Fibroblast of skin of scalp (primary cell): ENCODE measurements at regions not wholly inside any gene's neighbourhood (a gene's known extent, or its start where the extent isn't known, plus 50 kb on each side); places are given as distances from the start of the nearest gene placed in this dataset.
A peak's percentile ranks its signal among the peaks of the same experiment; 100 is the strongest.
"Not testable (repeated sequence)": the region's sequence is repeated elsewhere in the genome, so short reads cannot be mapped to it uniquely, and the experiment has no call there.

Experiments
- DNase-seq: peaks from one replicate; pipeline ENCODE4 v3.0.0-alpha.2; 2013

DNA sequence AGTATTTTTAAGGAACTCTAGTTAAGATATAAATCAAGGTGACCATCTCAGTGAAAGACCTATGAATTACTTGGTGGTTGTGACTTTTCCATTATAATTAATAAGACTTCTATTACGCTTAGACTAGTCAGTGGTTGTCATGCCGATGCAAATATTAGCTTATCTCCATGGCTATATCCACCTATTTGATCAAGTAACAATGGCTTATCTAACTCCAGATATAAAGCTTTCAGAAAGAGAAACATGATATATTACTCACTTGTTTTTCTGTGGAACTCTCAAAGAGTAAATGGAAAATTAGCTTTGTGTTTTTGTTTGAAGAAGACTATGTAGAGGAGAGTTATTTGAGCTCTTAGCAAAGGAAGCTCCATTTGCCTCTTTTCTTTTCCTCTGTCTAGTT is 323.8 kb upstream of the DCN start:
- no peak for DNase-seq

DNA sequence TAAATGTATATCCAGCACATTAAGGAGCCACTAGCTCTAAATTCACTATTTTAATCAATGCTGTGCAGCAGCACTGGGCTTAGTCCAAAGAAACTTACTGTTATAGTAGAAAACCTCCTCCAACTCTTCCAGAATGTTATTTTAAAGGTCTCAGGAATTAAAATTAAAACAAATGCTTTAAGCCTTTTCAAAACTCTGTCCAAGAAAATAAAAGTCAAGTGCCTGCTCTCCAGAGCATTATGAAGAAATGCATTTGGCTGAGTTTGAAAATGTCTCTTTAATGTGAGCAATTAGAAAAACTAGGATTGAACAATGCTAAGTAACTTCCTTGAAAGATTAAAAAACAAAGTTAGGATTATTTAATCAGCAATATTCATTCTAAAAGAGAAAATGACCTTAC is 322.4 kb upstream of the DCN start:
- no peak for DNase-seq

GRCh38 chr12:91502208-91502607 is 319.6 kb upstream of the DCN start:
- DNase-seq, result no peak

- DNase-seq, result no peak
Observed at GRCh38 chr12:91496337-91496736, 313.7 kb upstream of the DCN start.

GRCh38 chr12:91493308-91493707 is 310.7 kb upstream of the DCN start:
- no peak for DNase-seq

GRCh38 chr12:91492648-91493047 is 310.0 kb upstream of the DCN start:
- no peak for DNase-seq

- no peak for DNase-seq
Observed at GRCh38 chr12:91490667-91491311, 308.2 kb upstream of the DCN start.

DNA sequence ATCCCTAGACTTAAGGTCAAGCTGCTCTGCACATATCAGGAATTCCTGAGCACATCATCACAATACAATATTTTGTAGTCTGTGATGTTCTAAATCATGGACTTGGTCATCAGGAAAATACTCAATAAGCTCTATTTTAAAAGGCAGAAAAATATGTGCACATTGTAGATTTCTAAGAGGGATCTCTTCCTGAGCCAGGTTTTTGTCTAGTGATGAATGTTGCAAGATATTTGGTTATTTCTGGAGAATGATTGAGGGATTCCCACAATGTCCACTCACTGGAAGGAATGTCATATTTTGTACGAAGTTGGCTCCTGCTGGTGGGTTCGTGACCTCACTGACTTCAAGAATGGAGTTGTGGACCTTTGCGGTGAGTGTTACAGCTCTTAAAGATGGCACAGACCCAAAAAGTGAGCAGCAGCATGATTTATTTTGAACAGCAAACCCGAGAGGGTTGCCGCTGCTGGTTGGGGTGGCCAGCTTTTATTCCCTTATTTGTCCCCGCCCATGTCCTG is 300.9 kb upstream of the DCN start:
- no peak for DNase-seq

DNA sequence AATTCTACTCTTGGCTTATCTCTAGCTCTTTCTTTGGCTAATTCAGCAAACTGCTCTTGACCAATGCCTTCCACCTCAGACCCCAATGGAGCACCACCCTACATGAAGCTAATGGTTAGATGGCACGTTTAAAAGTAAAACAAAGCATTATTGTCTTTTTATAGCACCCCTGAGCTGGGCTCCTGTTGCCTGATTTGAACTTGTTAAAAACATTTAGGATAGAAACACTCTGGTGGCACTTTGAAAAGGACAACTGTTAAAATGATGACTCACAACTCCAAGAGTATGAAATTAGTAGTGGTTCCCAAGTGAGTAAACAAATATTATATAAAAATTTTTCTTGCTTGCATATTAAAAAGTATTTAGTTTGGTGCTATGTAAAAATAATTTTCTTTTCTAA is 299.6 kb upstream of the DCN start:
- DNase-seq, result no peak

GRCh38 chr12:91478500-91478899 is 295.9 kb upstream of the DCN start:
- DNase-seq, result no peak

GRCh38 chr12:91467686-91468085 is 285.1 kb upstream of the DCN start:
- DNase-seq, result no peak

DNA sequence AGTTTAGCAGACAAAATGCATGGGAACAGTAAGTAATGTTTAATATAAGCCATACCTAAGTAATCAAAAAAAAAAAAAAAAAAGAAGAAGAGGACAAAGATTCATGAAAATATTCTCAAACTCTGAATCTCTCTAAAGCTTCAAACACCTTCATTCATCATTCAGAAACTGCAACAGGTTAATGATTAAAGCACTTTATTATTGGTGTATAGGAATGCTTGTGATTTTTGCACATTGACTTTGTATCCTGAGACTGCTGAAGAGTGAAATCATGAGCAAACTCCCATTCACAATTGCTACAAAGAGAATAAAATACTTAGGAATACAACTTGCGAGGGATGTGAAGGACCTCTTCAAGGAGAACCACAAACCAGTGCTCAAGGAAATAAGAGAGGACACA is 278.4 kb upstream of the DCN start:
- no peak for DNase-seq

DNA sequence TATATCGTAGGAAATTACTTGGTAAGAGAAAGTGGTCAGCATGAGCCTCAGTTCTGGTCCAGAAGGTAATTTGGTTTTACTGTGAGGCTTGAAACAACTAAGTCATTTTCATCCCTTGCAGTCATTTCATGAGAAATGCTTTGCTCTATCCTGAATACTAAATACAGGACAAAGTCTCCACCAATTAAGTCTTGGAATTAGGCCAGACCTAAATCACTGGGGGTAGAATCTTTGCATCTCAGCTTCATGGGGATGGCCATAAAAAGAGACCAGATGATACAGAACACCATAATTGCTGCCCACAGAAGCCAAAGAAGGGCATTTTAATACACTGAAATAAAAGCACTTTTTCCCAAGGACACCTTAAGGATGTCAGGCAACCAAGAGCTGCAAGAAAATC is 277.9 kb upstream of the DCN start:
- DNase-seq, result no peak

DNA sequence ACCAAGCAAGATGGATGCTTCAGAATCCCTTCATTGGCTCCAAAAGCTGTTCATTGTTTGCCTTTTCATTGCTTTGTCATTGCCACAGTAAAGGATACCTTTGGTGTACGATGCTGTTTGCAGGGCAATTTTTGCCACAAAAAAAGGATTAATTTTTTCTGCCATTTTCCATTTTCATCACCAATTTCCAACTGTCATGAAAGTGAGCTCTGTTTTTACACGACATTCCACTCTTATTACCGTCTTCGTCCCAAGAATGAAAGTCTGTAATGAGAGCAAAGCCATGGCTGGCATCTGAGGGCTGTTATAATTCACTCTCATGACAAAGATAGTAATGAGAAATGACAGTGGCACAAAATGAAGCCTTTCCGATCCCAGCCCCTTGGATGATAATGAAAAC is 272.7 kb upstream of the DCN start:
- no peak for DNase-seq

GRCh38 chr12:91454179-91454578 is 271.6 kb upstream of the DCN start:
- DNase-seq, result no peak

- not testable (repeated sequence) for DNase-seq
Observed at GRCh38 chr12:91452464-91452863, 269.8 kb upstream of the DCN start.

DNA sequence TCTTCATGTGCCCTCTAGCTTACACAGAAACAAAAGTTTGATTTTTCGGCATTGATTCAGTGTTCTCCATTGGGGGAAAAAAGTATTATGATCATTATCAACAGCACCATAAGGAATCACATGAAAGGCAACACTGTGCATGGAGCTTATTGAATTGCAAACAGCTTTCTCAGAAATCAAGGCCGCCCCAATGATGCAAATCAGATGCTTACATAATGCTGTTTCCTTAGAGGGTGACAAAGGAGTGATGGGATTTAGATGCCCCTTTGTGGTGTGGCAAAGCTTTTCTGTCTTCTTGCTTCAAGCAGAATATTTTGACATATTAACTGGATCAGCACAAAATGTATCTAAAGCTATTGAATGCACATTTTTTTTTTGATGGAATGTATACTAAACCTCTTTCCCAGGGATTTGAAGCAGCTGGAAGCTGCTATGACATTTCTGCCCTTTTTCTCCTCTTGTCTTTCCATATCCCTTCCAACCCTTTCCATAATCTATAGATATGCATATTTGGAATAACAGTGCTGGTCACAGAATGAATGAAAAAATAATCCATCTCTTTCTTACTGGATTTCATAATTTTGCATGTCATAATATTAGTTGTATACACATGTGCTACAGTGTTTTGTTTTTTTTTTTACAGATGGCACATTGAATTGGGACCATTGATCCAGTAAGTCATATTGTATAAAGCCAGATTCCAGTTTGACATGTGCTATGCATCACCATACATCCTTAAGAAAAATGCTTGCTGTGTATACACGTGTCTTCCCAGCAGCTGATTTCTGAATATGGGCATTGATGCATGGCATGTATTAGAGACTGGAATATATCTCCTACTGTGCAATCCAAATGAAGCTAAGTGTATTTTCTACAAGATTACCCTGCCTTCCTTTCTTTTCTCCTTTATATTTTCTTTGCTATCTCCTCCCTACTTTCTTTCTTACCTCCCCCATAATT is 259.7 kb upstream of the DCN start:
- no peak for DNase-seq

GRCh38 chr12:91441246-91441645 is 258.6 kb upstream of the DCN start:
- no peak for DNase-seq

DNA sequence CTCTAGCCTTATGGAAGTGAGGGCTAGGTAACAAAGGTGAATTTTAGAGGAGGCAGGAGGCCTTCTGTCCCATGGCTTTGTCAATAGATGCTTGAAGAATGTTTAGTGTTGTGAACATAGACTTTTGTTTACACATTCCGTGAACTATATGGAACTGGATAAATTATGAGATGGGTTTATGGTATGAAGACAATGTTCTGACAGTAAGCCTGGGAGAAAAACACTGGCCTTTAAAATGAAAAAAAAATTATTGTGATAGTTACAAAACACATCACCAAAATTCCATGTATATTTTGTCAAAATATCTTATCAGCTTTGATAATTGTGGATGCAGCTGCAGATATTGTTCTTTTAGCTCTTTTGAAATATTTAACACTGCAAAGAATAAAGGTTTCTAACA is 251.5 kb upstream of the DCN start:
- no peak for DNase-seq

GRCh38 chr12:91432755-91433154 is 250.1 kb upstream of the DCN start:
- DNase-seq, result no peak

DNA sequence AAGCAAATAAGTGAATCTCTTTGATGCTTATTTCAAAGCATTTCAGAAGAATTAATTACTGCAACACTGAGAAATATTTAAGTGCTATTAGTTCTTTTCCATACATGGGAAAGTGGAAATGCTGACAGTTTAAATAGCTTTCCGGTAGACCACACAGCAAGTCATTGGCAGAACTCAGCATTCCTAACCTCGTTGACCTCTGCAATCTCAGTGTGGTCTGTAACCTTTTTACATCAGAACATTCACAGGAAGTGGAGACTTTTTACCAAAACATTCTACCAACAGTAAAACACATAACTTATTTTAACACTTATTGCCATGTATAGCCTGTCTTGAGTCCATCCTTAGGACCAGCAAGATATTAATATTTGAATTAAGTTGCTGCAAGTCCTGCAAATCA is 249.5 kb upstream of the DCN start:
- peak; percentile 67 for DNase-seq

GRCh38 chr12:91424506-91424905 is 241.9 kb upstream of the DCN start:
- DNase-seq, result no peak

- no peak for DNase-seq
Observed at GRCh38 chr12:91423693-91424050, 241.1 kb upstream of the DCN start.
